Osteocyte (in vitro differentiated cells): ENCODE measurements at regions not wholly inside any gene's neighbourhood (a gene's known extent, or its start where the extent isn't known, plus 50 kb on each side); places are given as distances from the start of the nearest gene placed in this dataset.

Experiments
- DNase-seq: peaks from one replicate; pipeline ENCODE4 v3.0.0; 2021; ENCODE audit warnings: mixed read lengths; ENCODE audit not compliant: unreplicated experiment; ENCODE audit errors: extremely low spot score
- H3K27ac Mint-ChIP-seq: one replicate; pipeline ENCODE4 v1.8.0; 2021; ENCODE audit warnings: mild to moderate bottlenecking, mixed read lengths; ENCODE audit not compliant: unreplicated experiment
- H3K27me3 Mint-ChIP-seq: one replicate; pipeline ENCODE4 v1.8.0; 2021; ENCODE audit warnings: mixed read lengths; ENCODE audit not compliant: unreplicated experiment
- H3K36me3 Mint-ChIP-seq: one replicate; pipeline ENCODE4 v1.8.0; 2021; ENCODE audit warnings: mixed read lengths; ENCODE audit not compliant: unreplicated experiment
- H3K4me1 Mint-ChIP-seq: one replicate; pipeline ENCODE4 v1.8.0; 2021; ENCODE audit warnings: mixed read lengths; ENCODE audit not compliant: unreplicated experiment
- H3K4me3 Mint-ChIP-seq: one replicate; pipeline ENCODE4 v1.8.0; 2021; ENCODE audit warnings: mild to moderate bottlenecking, moderate library complexity, mixed read lengths; ENCODE audit not compliant: unreplicated experiment
- H3K9me3 Mint-ChIP-seq: one replicate; pipeline ENCODE4 v1.8.0; 2021; ENCODE audit warnings: mixed read lengths; ENCODE audit not compliant: unreplicated experiment
- TF ChIP-seq, protein P1 (sequence below): fragments of 200-600 bp; sonication (generic); IDR thresholded peaks from 2 replicates; pipeline ENCODE4 v1.5.0; 2021; ENCODE audit warnings: antibody characterized with exemption, mild to moderate bottlenecking, moderate library complexity

DNA sequence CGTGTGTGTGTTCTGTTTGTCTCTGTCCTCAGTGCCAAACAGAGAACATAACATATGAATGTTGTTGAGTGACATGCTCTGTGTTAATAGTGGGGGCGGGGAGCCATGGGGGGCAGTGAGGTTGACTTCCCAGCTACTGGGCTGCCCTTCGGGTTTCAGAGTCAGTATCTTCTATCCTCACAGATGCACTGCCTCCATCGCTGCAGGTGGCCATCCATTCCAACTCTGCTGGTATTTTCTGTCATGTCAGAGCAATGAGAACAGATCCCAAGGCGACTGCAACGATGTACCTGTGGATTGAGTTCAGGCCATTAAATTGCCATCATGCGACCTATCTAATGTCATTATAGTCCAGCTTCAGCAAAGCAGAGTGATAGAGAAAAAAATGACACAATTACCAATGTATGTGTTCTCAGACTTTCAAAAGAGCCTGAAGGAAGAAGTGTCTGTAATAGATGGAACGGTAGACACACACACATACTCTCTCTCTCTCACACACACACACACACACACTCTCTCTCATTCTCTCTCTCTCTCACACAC is 418.5 kb downstream of the RWDD3 start:
- TF ChIP-seq, protein P1, sequence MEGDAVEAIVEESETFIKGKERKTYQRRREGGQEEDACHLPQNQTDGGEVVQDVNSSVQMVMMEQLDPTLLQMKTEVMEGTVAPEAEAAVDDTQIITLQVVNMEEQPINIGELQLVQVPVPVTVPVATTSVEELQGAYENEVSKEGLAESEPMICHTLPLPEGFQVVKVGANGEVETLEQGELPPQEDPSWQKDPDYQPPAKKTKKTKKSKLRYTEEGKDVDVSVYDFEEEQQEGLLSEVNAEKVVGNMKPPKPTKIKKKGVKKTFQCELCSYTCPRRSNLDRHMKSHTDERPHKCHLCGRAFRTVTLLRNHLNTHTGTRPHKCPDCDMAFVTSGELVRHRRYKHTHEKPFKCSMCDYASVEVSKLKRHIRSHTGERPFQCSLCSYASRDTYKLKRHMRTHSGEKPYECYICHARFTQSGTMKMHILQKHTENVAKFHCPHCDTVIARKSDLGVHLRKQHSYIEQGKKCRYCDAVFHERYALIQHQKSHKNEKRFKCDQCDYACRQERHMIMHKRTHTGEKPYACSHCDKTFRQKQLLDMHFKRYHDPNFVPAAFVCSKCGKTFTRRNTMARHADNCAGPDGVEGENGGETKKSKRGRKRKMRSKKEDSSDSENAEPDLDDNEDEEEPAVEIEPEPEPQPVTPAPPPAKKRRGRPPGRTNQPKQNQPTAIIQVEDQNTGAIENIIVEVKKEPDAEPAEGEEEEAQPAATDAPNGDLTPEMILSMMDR: no peak
- Mint-ChIP-seq H3K9me3 (no peaks in the 10 kb centered on the region), H3K27me3 (no peaks in the 10 kb centered on the region)

DNA sequence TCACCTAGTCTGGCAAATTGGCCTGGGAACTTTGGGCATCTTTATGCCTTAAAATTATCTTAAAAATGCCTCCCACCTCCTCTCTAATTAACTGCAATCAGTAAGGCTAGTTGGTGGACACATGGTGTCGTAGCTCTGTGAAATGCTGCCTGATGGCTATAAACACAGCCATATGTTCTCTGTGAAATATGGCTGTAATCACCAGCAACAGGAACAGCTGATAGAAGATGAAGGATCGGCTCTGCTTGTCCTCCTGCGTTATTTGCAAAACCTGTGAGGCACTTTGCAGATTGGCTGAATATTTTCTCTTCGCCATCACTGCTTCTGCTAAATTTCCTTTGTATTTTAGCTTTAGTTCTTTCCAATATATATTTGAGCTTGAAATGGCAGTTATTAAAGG is 419.6 kb downstream of the RWDD3 start:
- H3K27ac Mint-ChIP-seq: no peak overlapping the region
- no peaks in the 10 kb centered on the region for H3K36me3 Mint-ChIP-seq
- H3K4me3 Mint-ChIP-seq: no peak overlapping the region
- no peak for DNase-seq
- no peaks in the 10 kb centered on the region for H3K4me1 Mint-ChIP-seq
- H3K9me3 Mint-ChIP-seq: no peaks in the 10 kb centered on the region
- H3K27me3 Mint-ChIP-seq: no peaks in the 10 kb centered on the region
- TF ChIP-seq, protein P1: no peak

More for the DNA sequence above, 418.5 kb downstream of the RWDD3 start:
- Mint-ChIP-seq H3K4me1 (no peaks in the 10 kb centered on the region), H3K4me3 (no peak overlapping the region), H3K27ac (no peak overlapping the region), H3K36me3 (no peaks in the 10 kb centered on the region)
- no peak for DNase-seq

DNA sequence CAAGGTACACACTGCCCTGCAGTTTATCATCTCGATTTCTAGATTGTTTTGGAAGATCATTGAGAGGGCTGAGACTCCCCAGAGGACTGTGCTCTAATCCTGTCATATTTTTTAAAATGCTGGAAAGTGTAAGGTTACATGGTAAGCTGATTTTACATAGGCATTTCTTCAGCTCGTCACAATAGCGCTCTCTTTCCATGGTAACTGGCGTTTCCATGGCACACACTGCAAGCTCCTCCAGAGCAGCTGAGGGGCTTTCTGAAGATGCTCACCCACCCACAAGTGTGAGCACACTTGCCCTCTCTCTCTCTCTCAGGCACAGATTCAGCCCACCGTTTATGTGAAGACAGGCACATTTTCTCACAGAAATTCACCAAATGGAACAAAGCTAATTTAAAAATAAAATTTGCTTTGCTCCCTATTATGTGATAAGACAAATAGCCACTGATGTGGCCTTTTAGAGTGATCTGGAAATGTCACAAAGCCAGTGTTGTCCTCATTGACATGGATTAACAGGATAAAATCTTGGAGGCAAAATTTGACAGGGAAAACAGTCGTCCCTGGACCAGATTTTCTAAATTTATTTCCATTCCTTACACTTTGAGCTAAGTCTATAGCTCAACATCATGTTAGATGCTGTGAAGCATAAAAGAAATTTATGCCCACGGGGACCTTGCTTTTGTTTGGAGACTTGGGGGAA is 421.5 kb downstream of the RWDD3 start:
- H3K27ac Mint-ChIP-seq: no peak overlapping the region
- peaks cover 4% of the 10 kb centered on the region for H3K9me3 Mint-ChIP-seq
- no peaks in the 10 kb centered on the region for H3K4me1 Mint-ChIP-seq
- no peak overlapping the region for H3K4me3 Mint-ChIP-seq
- no peaks in the 10 kb centered on the region for H3K36me3 Mint-ChIP-seq
- no peaks in the 10 kb centered on the region for H3K27me3 Mint-ChIP-seq
- no peak for DNase-seq
- TF ChIP-seq, protein P1: no peak

DNA sequence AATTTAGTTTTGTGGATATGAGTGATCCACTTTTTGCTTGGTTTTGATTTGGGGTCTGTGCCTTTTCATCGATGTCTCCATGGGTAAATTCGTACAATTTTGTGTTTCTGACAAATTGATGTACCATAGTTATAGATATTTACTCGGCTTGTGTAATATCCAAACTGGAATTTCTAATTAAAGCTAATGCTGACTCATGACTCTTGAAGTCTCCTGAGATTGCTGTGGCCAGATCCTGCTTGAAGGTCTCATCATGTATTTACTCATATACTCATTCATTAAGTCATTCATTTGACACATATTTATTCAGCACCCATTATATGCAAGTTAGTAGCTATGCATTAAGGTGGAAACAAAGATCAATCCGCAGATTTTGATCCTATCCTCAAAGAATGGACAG is 423.2 kb downstream of the RWDD3 start:
- no peaks in the 10 kb centered on the region for H3K4me1 Mint-ChIP-seq
- no peaks in the 10 kb centered on the region for H3K27me3 Mint-ChIP-seq
- no peak for DNase-seq
- no peak overlapping the region for H3K4me3 Mint-ChIP-seq
- TF ChIP-seq, protein P1: no peak
- H3K36me3 Mint-ChIP-seq: no peaks in the 10 kb centered on the region
- H3K27ac Mint-ChIP-seq: no peak overlapping the region
- peaks cover 7% of the 10 kb centered on the region for H3K9me3 Mint-ChIP-seq

DNA sequence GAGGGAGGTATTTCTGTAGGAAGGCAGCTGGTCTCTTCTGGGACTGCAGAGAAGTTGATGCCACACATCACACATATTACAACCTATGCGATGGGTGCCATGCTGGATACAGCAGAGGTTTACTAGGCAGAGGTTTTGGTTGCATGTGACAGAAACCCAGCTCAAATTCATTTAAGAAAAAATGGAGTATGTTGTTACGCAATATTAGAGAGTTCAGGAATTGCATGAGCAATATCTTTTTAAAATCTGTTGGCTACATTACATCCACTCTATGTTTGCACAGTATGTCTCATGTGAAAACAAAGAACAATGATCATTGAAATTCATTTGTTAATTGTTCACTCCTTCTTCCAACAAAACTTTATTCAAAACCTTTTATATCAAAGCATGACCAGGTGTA is 425.2 kb downstream of the RWDD3 start:
- DNase-seq: no peak
- TF ChIP-seq, protein P1: no peak
- Mint-ChIP-seq H3K4me3 (no peak overlapping the region), H3K36me3 (no peaks in the 10 kb centered on the region), H3K9me3 (peaks cover 14% of the 10 kb centered on the region), H3K27ac (no peak overlapping the region), H3K4me1 (no peaks in the 10 kb centered on the region), H3K27me3 (no peaks in the 10 kb centered on the region)
